ENCODE measurements at regions not wholly inside any gene's neighbourhood (a gene's known extent, or its start where the extent isn't known, plus 50 kb on each side); places are given as distances from the start of the nearest gene placed in this dataset.
"Not testable (repeated sequence)": the region's sequence is repeated elsewhere in the genome, so short reads cannot be mapped to it uniquely, and the experiment has no call there.

DNA sequence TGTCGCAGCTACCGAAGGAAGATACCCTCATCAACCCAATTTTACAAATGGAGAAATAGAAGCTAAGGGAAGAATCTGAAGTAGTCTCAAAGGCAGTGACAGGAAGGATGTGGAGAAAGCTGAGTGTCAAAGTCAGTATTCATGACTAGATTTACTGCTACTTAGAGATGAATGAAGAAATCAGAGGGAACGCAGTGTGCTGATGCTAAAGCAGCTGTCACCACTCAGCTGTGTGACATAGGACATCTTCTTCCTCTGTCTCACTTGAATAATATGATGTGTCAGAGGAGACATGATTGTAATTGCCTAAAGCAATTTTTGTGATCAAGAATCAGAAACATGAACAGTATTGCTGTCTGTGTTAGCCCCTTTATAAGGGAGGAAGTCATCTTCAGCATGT, 54.1 kb downstream of the RAB6D start:
- H3K27me3 ChIP-seq, H3K4me3 ChIP-seq, DNase-seq, H3K4me1 ChIP-seq, H3K9me3 ChIP-seq, H3K27ac ChIP-seq, H3K36me3 ChIP-seq: not testable (repeated sequence)

DNA sequence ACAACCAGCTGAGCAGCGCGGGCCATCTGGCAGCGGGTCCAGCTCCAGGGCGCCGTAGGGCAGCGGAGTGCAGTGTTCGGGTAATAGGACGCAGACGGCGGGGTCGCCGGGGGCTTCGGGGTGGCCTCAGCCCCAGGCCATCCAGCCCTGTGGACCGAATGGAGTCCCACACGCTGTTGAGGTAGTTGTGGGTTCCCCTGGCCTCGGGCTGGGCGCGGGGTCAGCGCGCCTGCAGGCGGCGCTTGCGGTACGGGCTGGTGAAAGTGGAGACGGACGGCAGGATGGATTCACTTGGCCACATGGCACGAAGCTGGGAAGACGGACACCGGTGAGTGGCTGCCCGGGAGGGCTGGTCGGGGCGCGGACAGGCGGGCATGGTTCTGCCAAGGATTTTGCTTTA, 63.8 kb downstream of the RAB6D start:
- DNase-seq, H3K27ac ChIP-seq, H3K27me3 ChIP-seq, H3K36me3 ChIP-seq, H3K4me3 ChIP-seq, H3K9me3 ChIP-seq, H3K4me1 ChIP-seq: not testable (repeated sequence)

DNA sequence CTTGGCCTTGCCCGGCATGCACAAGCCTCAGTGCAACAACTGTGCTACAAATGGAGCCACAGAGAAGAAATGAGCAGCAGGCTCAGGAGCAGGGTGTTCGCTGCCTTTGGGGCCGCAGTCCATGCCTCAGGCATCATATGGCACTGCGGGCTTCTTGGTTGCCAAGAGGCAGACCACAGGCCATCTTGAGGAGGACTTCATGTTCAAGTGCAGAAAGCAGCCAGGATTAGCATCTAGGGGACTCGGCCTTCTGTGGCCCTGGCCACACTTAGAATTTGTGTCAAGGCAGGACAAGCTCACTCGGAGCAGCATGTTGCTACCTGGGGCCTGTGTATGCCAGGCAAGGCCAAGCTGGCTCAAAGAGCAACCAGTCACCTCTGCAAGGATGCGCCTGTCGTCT, 68.5 kb downstream of the POTEE start:
- not testable (repeated sequence) for H3K4me3 ChIP-seq, DNase-seq, H3K27ac ChIP-seq, H3K4me1 ChIP-seq, H3K9me3 ChIP-seq, H3K27me3 ChIP-seq, H3K36me3 ChIP-seq

DNA sequence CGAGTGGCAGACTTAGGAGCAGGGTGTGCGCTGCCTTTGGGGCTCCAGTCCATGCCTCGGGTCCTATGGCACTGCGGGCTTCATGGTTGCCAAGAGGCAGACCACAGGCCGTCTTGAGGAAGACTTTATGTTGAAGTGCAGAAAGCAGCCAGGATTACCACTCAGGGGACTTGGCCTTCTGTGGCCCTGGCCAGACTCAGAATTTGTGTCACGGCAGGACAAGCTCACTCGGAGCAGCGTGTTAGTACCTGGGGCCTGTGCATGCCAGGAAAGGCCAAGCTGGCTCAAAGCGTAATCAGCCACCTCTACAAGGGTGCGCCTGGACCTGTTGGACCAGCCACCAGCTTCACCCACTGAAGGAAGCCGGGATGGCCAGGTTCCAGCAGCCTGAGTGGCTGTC, 68.0 kb downstream of the POTEE start:
- not testable (repeated sequence) for H3K4me3 ChIP-seq, H3K27me3 ChIP-seq, H3K27ac ChIP-seq, H3K36me3 ChIP-seq, H3K9me3 ChIP-seq, H3K4me1 ChIP-seq
- DNase-seq, result peak in 1 of 3 donors; percentile 15

DNA sequence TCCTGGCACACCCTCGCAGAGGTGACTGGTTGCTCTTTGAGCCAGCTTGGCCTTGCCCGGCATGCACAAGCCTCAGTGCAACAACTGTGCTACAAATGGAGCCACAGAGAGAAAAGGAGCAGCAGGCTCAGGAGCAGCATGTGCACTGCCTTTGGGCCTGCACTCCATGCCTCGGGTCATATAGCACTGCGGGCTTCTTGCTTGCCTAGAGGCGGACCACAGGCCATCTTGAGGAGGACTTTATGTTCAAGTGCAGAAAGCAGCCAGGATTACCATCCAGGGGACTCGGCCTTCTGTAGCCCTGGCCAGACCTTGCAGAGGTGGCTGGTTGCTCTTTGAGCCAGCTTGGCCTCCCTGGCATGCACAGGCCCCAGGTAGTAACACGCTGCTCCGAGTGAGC, 62.7 kb downstream of the POTEE start:
- H3K27ac ChIP-seq, H3K36me3 ChIP-seq, H3K4me1 ChIP-seq, H3K27me3 ChIP-seq, H3K9me3 ChIP-seq, H3K4me3 ChIP-seq: not testable (repeated sequence)
- peak in 1 of 3 donors; percentile 22 for DNase-seq

DNA sequence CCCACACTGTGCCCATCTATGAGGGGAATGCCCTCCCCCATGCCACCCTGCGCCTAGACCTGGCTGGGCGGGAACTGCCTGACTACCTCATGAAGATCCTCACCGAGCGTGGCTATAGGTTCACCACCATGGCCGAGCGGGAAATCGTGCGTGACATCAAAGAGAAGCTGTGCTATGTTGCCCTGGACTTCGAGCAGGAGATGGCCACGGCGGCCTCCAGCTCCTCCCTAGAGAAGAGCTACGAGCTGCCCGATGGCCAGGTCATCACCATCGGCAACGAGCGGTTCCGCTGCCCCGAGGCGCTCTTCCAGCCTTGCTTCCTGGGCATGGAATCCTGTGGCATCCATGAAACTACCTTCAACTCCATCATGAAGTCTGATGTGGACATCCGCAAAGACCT, 54.7 kb downstream of the POTEE start:
- H3K27ac ChIP-seq, H3K4me3 ChIP-seq, H3K4me1 ChIP-seq, H3K27me3 ChIP-seq, DNase-seq, H3K9me3 ChIP-seq, H3K36me3 ChIP-seq: not testable (repeated sequence)
